ENCODE measurements at regions not wholly inside any gene's neighbourhood (a gene's known extent, or its start where the extent isn't known, plus 50 kb on each side); places are given as distances from the start of the nearest gene placed in this dataset.

GRCh38 chr12:88303335-88303734 is 161.2 kb downstream of the TMTC3 start:
- no peak for DNase-seq (ENCODE audit: low spot score)
- Mint-ChIP-seq H3K27ac (ENCODE audit: unreplicated experiment) (no peak overlapping the region), H3K4me1 (ENCODE audit: low read depth) (peaks cover 47% of the 10 kb centered on the region), H3K9me3 (ENCODE audit: low read depth) (peaks cover 6% of the 10 kb centered on the region), H3K27me3 (ENCODE audit: low read depth) (no peaks in the 10 kb centered on the region), H3K4me3 (ENCODE audit: unreplicated experiment) (no peak overlapping the region), H3K36me3 (ENCODE audit: low read depth) (no peaks in the 10 kb centered on the region)
- no peak for TF ChIP-seq CTCF (IDR thresholded peaks at IDR 0.05)

- Mint-ChIP-seq H3K27ac (ENCODE audit: unreplicated experiment) (no peak overlapping the region), H3K27me3 (ENCODE audit: low read depth) (no peaks in the 10 kb centered on the region), H3K4me3 (ENCODE audit: unreplicated experiment) (no peak overlapping the region), H3K4me1 (ENCODE audit: low read depth) (peaks cover 46% of the 10 kb centered on the region), H3K9me3 (ENCODE audit: low read depth) (peaks cover 4% of the 10 kb centered on the region), H3K36me3 (ENCODE audit: low read depth) (no peaks in the 10 kb centered on the region)
- no peak for DNase-seq (ENCODE audit: low spot score)
- TF ChIP-seq CTCF (IDR thresholded peaks at IDR 0.05): no peak
Observed at GRCh38 chr12:88305254-88305890, 163.3 kb downstream of the TMTC3 start.

GRCh38 chr12:88306471-88307069 is 164.5 kb downstream of the TMTC3 start:
- peaks cover 44% of the 10 kb centered on the region for H3K4me1 Mint-ChIP-seq (ENCODE audit: low read depth)
- H3K36me3 Mint-ChIP-seq (ENCODE audit: low read depth): no peaks in the 10 kb centered on the region
- no peak overlapping the region for H3K4me3 Mint-ChIP-seq (ENCODE audit: unreplicated experiment)
- H3K27me3 Mint-ChIP-seq (ENCODE audit: low read depth): no peaks in the 10 kb centered on the region
- no peak for TF ChIP-seq CTCF (IDR thresholded peaks at IDR 0.05)
- DNase-seq (ENCODE audit: low spot score): no peak
- H3K27ac Mint-ChIP-seq (ENCODE audit: unreplicated experiment): no peak overlapping the region
- H3K9me3 Mint-ChIP-seq (ENCODE audit: low read depth): no peaks in the 10 kb centered on the region

GRCh38 chr12:88307961-88308360 is 165.9 kb downstream of the TMTC3 start:
- no peak for TF ChIP-seq CTCF (IDR thresholded peaks at IDR 0.05)
- Mint-ChIP-seq H3K27me3 (ENCODE audit: low read depth) (no peaks in the 10 kb centered on the region), H3K4me3 (ENCODE audit: unreplicated experiment) (no peak overlapping the region), H3K36me3 (ENCODE audit: low read depth) (no peaks in the 10 kb centered on the region), H3K4me1 (ENCODE audit: low read depth) (peaks cover 44% of the 10 kb centered on the region), H3K9me3 (ENCODE audit: low read depth) (no peaks in the 10 kb centered on the region), H3K27ac (ENCODE audit: unreplicated experiment) (no peak overlapping the region)
- no peak for DNase-seq (ENCODE audit: low spot score)

- H3K36me3 Mint-ChIP-seq (ENCODE audit: low read depth): no peaks in the 10 kb centered on the region
- H3K4me1 Mint-ChIP-seq (ENCODE audit: low read depth): peaks cover 44% of the 10 kb centered on the region
- no peak for TF ChIP-seq CTCF (IDR thresholded peaks at IDR 0.05)
- H3K27ac Mint-ChIP-seq (ENCODE audit: unreplicated experiment): peak overlapping the region; percentile 91
- no peaks in the 10 kb centered on the region for H3K27me3 Mint-ChIP-seq (ENCODE audit: low read depth)
- H3K4me3 Mint-ChIP-seq (ENCODE audit: unreplicated experiment): no peak overlapping the region
- DNase-seq (ENCODE audit: low spot score): no peak
- no peaks in the 10 kb centered on the region for H3K9me3 Mint-ChIP-seq (ENCODE audit: low read depth)
Observed at GRCh38 chr12:88308825-88309224, 166.7 kb downstream of the TMTC3 start.
